Keratinocyte (primary cell): ENCODE measurements at regions not wholly inside any gene's neighbourhood (a gene's known extent, or its start where the extent isn't known, plus 50 kb on each side); places are given as distances from the start of the nearest gene placed in this dataset.

Experiments used
- CTCF ChIP-seq, 3 experiments: IDR thresholded peaks in 1 of 3; conservative IDR thresholded peaks in 1 of 3; optimal IDR thresholded peaks in 1 of 3; 2 replicates in 2 of 3; 3 replicates in 1 of 3; pipeline versions ENCODE3 to v1.5.1; 2011; ENCODE audit warnings: low read length in 3 of 3, mild to moderate bottlenecking in 3 of 3, moderate library complexity in 2 of 3, control low read depth in 1 of 3, inconsistent platforms in 1 of 3; ENCODE audit not compliant: insufficient read depth in 2 of 3; ENCODE audit errors: extremely low read depth in 1 of 3
- EZH2 ChIP-seq: IDR thresholded peaks from one replicate; pipeline ENCODE4 v1.6.1; 2012; ENCODE audit warnings: inconsistent platforms, mild to moderate bottlenecking, low read length, moderate library complexity

- TF ChIP-seq CTCF (optimal IDR thresholded peaks at IDR 0.05 in 1 of 3, IDR thresholded peaks at IDR 0.05 in 1 of 3, conservative IDR thresholded peaks at IDR 0.05 in 1 of 3; ENCODE audit: extremely low read depth in 1 of 3, insufficient read depth in 2 of 3, low read length in 3 of 3) (no peak), EZH2 (no peak)
These were observed 1893.0 kb upstream of the PCDH20 start for GRCh38 chr13:63308549-63309165.
